HG02943 (cell line): ENCODE measurements at regions not wholly inside any gene's neighbourhood (a gene's known extent, or its start where the extent isn't known, plus 50 kb on each side); places are given as distances from the start of the nearest gene placed in this dataset.
"Not testable (repeated sequence)": the region's sequence is repeated elsewhere in the genome, so short reads cannot be mapped to it uniquely, and the experiment has no call there.

Experiments used
- ATAC-seq: cut with Tn5 transposase; IDR thresholded peaks from one replicate; pipeline ENCODE4 v1.9.1; 2021; ENCODE audit warnings: mild to moderate bottlenecking, low read depth, moderate library complexity; ENCODE audit not compliant: unreplicated experiment

- ATAC-seq = no peak
These were observed 564.5 kb upstream of the ADAMTS16 start for GRCh38 chr5:4575608-4576007.

GRCh38 chr5:4576161-4576748 lies 563.9 kb upstream of the ADAMTS16 start:
- no peak for ATAC-seq

- no peak for ATAC-seq
These were observed 563.2 kb upstream of the ADAMTS16 start for GRCh38 chr5:4576908-4577307.

GRCh38 chr5:4579679-4580078 lies 560.5 kb upstream of the ADAMTS16 start:
- no peak for ATAC-seq

GRCh38 chr5:4580772-4581171 lies 559.4 kb upstream of the ADAMTS16 start:
- ATAC-seq = no peak

GRCh38 chr5:4581289-4581688 lies 558.8 kb upstream of the ADAMTS16 start:
- ATAC-seq = no peak

- no peak for ATAC-seq
These were observed 555.1 kb upstream of the ADAMTS16 start for GRCh38 chr5:4584982-4585381.

- no peak for ATAC-seq
These were observed 526.7 kb upstream of the ADAMTS16 start for GRCh38 chr5:4613440-4613839.

GRCh38 chr5:4614088-4614487 lies 526.0 kb upstream of the ADAMTS16 start:
- no peak for ATAC-seq

- not testable (repeated sequence) for ATAC-seq
These were observed 524.8 kb upstream of the ADAMTS16 start for GRCh38 chr5:4615369-4615768.

- no peak for ATAC-seq
These were observed 514.8 kb upstream of the ADAMTS16 start for GRCh38 chr5:4625206-4625896.

GRCh38 chr5:4627131-4627530 lies 513.0 kb upstream of the ADAMTS16 start:
- ATAC-seq = no peak

- ATAC-seq = no peak
These were observed 512.2 kb upstream of the ADAMTS16 start for GRCh38 chr5:4627929-4628328.

- ATAC-seq = no peak
These were observed 511.3 kb upstream of the ADAMTS16 start for GRCh38 chr5:4628645-4629385.

GRCh38 chr5:4630031-4630430 lies 510.1 kb upstream of the ADAMTS16 start:
- no peak for ATAC-seq

- no peak for ATAC-seq
These were observed 505.8 kb upstream of the ADAMTS16 start for GRCh38 chr5:4634342-4634741.

- no peak for ATAC-seq
These were observed 503.8 kb upstream of the ADAMTS16 start for GRCh38 chr5:4636378-4636777.

GRCh38 chr5:4639946-4640345 lies 500.2 kb upstream of the ADAMTS16 start:
- ATAC-seq = no peak

GRCh38 chr5:4640795-4641194 lies 499.3 kb upstream of the ADAMTS16 start:
- no peak for ATAC-seq

GRCh38 chr5:4642525-4642924 lies 497.6 kb upstream of the ADAMTS16 start:
- no peak for ATAC-seq

- ATAC-seq = no peak
These were observed 496.9 kb upstream of the ADAMTS16 start for GRCh38 chr5:4643190-4643589.

GRCh38 chr5:4643960-4644359 lies 496.2 kb upstream of the ADAMTS16 start:
- ATAC-seq = no peak
